CD14-positive monocyte (primary cell): ENCODE measurements at regions not wholly inside any gene's neighbourhood (a gene's known extent, or its start where the extent isn't known, plus 50 kb on each side); places are given as distances from the start of the nearest gene placed in this dataset.

Source experiments
- DNase-seq, 3 donors: peaks; one replicate each; pipeline ENCODE4 v3.0.0-alpha.2; 2011 to 2022
- H2AFZ ChIP-seq: 2 replicates; pipeline ENCODE4 v1.6.0; 2012; ENCODE audit warnings: mild to moderate bottlenecking, low read depth, low read length, inconsistent platforms; ENCODE audit not compliant: insufficient read depth, poor library complexity, severe bottlenecking
- H3K27ac ChIP-seq, 2 donors: 1 replicate in 1 of 2; 2 replicates in 1 of 2; pipeline ENCODE4 v1.5.1; 2012 to 2013; ENCODE audit warnings: low read length in 2 of 2, control low read depth in 1 of 2, inconsistent platforms in 1 of 2, low read depth in 1 of 2, mild to moderate bottlenecking in 1 of 2
- H3K27me3 ChIP-seq, 2 donors: one replicate each; pipeline versions ENCODE4 v1.6.0 to v1.6.1; 2011 to 2013; ENCODE audit warnings: low read length in 2 of 2; ENCODE audit not compliant: control insufficient read depth in 2 of 2, insufficient read depth in 2 of 2
- H3K36me3 ChIP-seq, 2 donors: replicated peaks in 1 of 2; 1 replicate in 1 of 2; 2 replicates in 1 of 2; pipeline versions ENCODE4 v1.5.1 to v1.6.1; 2012 to 2013; ENCODE audit warnings: low read length in 2 of 2, control low read depth in 1 of 2, inconsistent platforms in 1 of 2, mild to moderate bottlenecking in 1 of 2; ENCODE audit not compliant: insufficient read depth in 2 of 2, control insufficient read depth in 1 of 2
- H3K4me1 ChIP-seq, 2 donors: 1 replicate in 1 of 2; 2 replicates in 1 of 2; pipeline versions ENCODE4 v1.5.1 to v1.6.1; 2012 to 2013; ENCODE audit warnings: low read length in 2 of 2, control low read depth in 1 of 2, inconsistent platforms in 1 of 2, mild to moderate bottlenecking in 1 of 2, moderate library complexity in 1 of 2; ENCODE audit not compliant: insufficient read depth in 2 of 2, control insufficient read depth in 1 of 2
- H3K4me2 ChIP-seq: replicated peaks from 2 replicates; pipeline ENCODE3; 2012; ENCODE audit warnings: low read length, moderate library complexity, mild to moderate bottlenecking; ENCODE audit not compliant: poor library complexity, severe bottlenecking; ENCODE audit errors: extremely low read depth
- H3K4me3 ChIP-seq, 3 experiments: fragments of 200-600 bp in 1 of 3; sonication (generic) in 1 of 3; replicated peaks in 1 of 3; 1 replicate in 2 of 3; 2 replicates in 1 of 3; pipeline ENCODE4 v1.5.1; 2011 to 2013; ENCODE audit warnings: low read length in 3 of 3, mild to moderate bottlenecking in 3 of 3, control low read depth in 2 of 3, low read depth in 2 of 3, inconsistent platforms in 1 of 3, moderate library complexity in 1 of 3
- H3K79me2 ChIP-seq: 2 replicates; pipeline ENCODE4 v1.6.0; 2012; ENCODE audit warnings: mild to moderate bottlenecking, control low read depth, inconsistent platforms, low read length, moderate library complexity; ENCODE audit not compliant: insufficient read depth
- H3K9ac ChIP-seq: 2 replicates; pipeline ENCODE4 v1.6.0; 2017; ENCODE audit warnings: low read length, mild to moderate bottlenecking; ENCODE audit not compliant: insufficient read depth, poor library complexity, severe bottlenecking
- H3K9me3 ChIP-seq, 2 donors: replicated peaks in 1 of 2; 1 replicate in 1 of 2; 2 replicates in 1 of 2; pipeline versions ENCODE4 v1.5.1 to v1.6.1; 2012 to 2013; ENCODE audit warnings: low read length in 2 of 2, control low read depth in 1 of 2; ENCODE audit not compliant: control insufficient read depth in 1 of 2, insufficient read depth in 1 of 2
- H4K20me1 ChIP-seq: 2 replicates; pipeline ENCODE4 v1.6.0; 2012; ENCODE audit warnings: mild to moderate bottlenecking, low read length, control low read depth, moderate library complexity; ENCODE audit not compliant: insufficient read depth
- H3K27ac Mint-ChIP-seq, 7 donors: one replicate each; pipeline ENCODE4 v1.8.0; 2020; ENCODE audit warnings: mild to moderate bottlenecking in 7 of 7, mixed read lengths in 7 of 7, moderate library complexity in 6 of 7, inconsistent platforms in 2 of 7
- H3K27me3 Mint-ChIP-seq, 3 donors: one replicate each; pipeline ENCODE4 v1.8.0; 2021 to 2022; ENCODE audit warnings: low read depth in 3 of 3, mild to moderate bottlenecking in 3 of 3, mixed read lengths in 3 of 3, moderate library complexity in 3 of 3, inconsistent platforms in 1 of 3
- H3K36me3 Mint-ChIP-seq, 2 donors: one replicate each; pipeline ENCODE4 v1.8.0; 2020; ENCODE audit warnings: mixed read lengths in 2 of 2, inconsistent platforms in 1 of 2, mild to moderate bottlenecking in 1 of 2
- H3K4me1 Mint-ChIP-seq: one replicate; pipeline ENCODE4 v1.8.0; 2020; ENCODE audit warnings: mild to moderate bottlenecking, mixed read lengths
- H3K4me3 Mint-ChIP-seq, 2 donors: one replicate each; pipeline ENCODE4 v1.8.0; 2020; ENCODE audit warnings: mild to moderate bottlenecking in 2 of 2, mixed read lengths in 2 of 2, moderate library complexity in 1 of 2
- H3K9me3 Mint-ChIP-seq, 7 donors: one replicate each; pipeline ENCODE4 v1.8.0; 2020 to 2022; ENCODE audit warnings: mixed read lengths in 7 of 7, mild to moderate bottlenecking in 6 of 7, moderate library complexity in 6 of 7, inconsistent platforms in 2 of 7
- WGBS: methylation state at CpG from one replicate; pipeline ENCODE4 v1.1.5; 2013; ENCODE audit warnings: missing lambda C conversion rate; ENCODE audit not compliant: insufficient coverage; 5-methylcytosine and 5-hydroxymethylcytosine counted together
- intact Hi-C, 2 donors: fragments of 100-400 bp; cut with micrococcal nuclease; formaldehyde crosslinking; loops; one replicate each; pipeline versions ENCODE4 v1.15.0 to v1.15.1; 2023
- TF ChIP-seq, protein P1 (sequence below): fragments of 200-600 bp; IDR thresholded peaks from one replicate; pipeline ENCODE4 v1.8.0; 2022; ENCODE audit warnings: antibody characterized with exemption, mild to moderate bottlenecking

DNA sequence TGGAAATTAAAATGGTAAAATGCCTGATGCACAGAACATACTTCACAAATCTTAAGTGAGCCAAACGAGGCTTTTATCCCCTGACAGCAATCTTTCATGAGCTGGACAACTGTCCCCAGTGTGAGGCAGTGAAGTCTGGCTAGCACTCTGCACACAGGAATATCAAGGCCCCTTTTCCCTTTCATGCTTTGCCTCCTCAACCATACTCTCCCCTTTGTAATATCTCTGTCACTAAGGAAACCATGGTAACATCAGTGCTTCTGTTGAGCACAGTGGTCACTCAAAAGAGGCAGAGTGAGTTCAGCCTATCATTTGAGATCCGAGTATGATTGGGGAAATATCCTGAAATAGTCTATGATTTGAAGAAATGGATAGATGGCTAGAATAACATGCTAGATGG lies 318.3 kb downstream of the ENC1 start:
- intact Hi-C loops = no loop called here
- Histone ChIP-seq H3K4me3 (no peak overlapping the region), H3K79me2 (no peaks in the 10 kb centered on the region), H3K9me3 (no peaks in the 10 kb centered on the region), H3K4me1 (no peaks in the 10 kb centered on the region), H4K20me1 (no peaks in the 10 kb centered on the region), H3K27me3 (peaks cover 0 to 2% of the 10 kb centered on the region in 2 donors), H3K4me2 (no peak overlapping the region), H3K9ac (no peak overlapping the region), H2AFZ (no peak overlapping the region), H3K27ac (no peak overlapping the region), H3K36me3 (no peaks in the 10 kb centered on the region)
- peaks cover 8 to 31% (median 16%) of the 10 kb centered on the region in 3 donors for H3K27me3 Mint-ChIP-seq
- peaks cover 0 to 2% (median 0%) of the 10 kb centered on the region in 7 donors for H3K9me3 Mint-ChIP-seq
- H3K4me3 Mint-ChIP-seq = no peak overlapping the region
- H3K4me1 Mint-ChIP-seq = peaks cover 5% of the 10 kb centered on the region
- 84% methylated on average over 2 of the region's 2 CpGs for WGBS
- TF ChIP-seq, protein P1, sequence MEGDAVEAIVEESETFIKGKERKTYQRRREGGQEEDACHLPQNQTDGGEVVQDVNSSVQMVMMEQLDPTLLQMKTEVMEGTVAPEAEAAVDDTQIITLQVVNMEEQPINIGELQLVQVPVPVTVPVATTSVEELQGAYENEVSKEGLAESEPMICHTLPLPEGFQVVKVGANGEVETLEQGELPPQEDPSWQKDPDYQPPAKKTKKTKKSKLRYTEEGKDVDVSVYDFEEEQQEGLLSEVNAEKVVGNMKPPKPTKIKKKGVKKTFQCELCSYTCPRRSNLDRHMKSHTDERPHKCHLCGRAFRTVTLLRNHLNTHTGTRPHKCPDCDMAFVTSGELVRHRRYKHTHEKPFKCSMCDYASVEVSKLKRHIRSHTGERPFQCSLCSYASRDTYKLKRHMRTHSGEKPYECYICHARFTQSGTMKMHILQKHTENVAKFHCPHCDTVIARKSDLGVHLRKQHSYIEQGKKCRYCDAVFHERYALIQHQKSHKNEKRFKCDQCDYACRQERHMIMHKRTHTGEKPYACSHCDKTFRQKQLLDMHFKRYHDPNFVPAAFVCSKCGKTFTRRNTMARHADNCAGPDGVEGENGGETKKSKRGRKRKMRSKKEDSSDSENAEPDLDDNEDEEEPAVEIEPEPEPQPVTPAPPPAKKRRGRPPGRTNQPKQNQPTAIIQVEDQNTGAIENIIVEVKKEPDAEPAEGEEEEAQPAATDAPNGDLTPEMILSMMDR = no peak
- H3K27ac Mint-ChIP-seq = no peak overlapping the region
- H3K36me3 Mint-ChIP-seq = no peaks in the 10 kb centered on the region
- DNase-seq = no peak

DNA sequence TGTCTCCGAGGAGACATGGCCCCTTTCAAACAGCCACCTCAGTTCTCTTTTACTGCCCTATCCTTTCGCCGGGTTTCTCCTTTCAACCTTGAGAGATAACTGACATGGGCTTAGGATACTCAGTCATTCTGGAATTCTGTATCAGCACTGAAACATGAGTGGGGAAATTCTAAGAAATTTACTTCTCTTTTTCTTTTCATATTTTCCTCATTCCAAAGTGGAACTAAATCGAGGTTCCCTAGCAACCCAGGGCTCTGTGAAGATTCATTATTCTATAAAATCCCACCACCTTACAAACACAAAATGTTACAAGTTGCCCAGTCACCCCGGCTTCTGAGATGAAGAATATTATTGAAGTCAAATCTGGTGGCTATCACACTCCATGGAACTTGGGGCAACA lies 319.2 kb downstream of the ENC1 start:
- intact Hi-C loops = no loop called here
- TF ChIP-seq, protein P1 = no peak
- 100% methylated on average over 2 of the region's 5 CpGs for WGBS

More for the DNA sequence above, 319.2 kb downstream of the ENC1 start:
- H3K4me3 ChIP-seq = no peak overlapping the region
- no peak overlapping the region for H3K9ac ChIP-seq
- H3K27ac Mint-ChIP-seq = no peak overlapping the region
- H3K79me2 ChIP-seq = no peaks in the 10 kb centered on the region
- no peaks in the 10 kb centered on the region for H3K4me1 ChIP-seq
- no peak overlapping the region for H3K27ac ChIP-seq
- peaks cover 8 to 29% (median 15%) of the 10 kb centered on the region in 3 donors for H3K27me3 Mint-ChIP-seq
- peaks cover 0 to 2% (median 0%) of the 10 kb centered on the region in 7 donors for H3K9me3 Mint-ChIP-seq
- H2AFZ ChIP-seq = no peak overlapping the region
- no peaks in the 10 kb centered on the region for H3K36me3 Mint-ChIP-seq
- no peaks in the 10 kb centered on the region for H3K9me3 ChIP-seq
- no peaks in the 10 kb centered on the region for H4K20me1 ChIP-seq
- no peak overlapping the region for H3K4me2 ChIP-seq
- H3K4me1 Mint-ChIP-seq = peaks cover 2% of the 10 kb centered on the region
- H3K36me3 ChIP-seq = no peaks in the 10 kb centered on the region
- DNase-seq = peak in 1 of 3 donors; percentile 13
- H3K27me3 ChIP-seq = peaks cover 0 to 2% of the 10 kb centered on the region in 2 donors
- no peak overlapping the region for H3K4me3 Mint-ChIP-seq
